ENCODE measurements at regions not wholly inside any gene's neighbourhood (a gene's known extent, or its start where the extent isn't known, plus 50 kb on each side); places are given as distances from the start of the nearest gene placed in this dataset.

DNA sequence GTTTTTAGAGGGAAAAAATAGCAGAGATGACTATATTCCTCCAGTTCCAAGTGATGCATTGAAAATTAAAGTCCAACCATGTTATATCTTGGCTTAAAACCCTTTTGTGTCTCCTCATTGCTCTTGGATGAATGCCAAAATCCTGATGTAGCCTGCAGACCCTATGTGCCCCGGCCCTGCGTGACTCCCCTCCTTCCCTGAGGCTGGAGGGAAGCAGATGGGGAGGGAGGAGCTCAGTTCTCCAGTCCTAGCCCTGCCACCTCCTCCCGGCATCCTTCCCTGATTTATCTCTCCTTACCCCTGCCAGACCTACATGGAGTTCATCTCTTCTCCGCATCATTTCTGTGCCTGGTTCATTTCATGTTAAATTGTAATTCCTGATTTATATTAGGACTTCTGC is 397.4 kb downstream of the PTPRU start:
- TF ChIP-seq, protein P1, sequence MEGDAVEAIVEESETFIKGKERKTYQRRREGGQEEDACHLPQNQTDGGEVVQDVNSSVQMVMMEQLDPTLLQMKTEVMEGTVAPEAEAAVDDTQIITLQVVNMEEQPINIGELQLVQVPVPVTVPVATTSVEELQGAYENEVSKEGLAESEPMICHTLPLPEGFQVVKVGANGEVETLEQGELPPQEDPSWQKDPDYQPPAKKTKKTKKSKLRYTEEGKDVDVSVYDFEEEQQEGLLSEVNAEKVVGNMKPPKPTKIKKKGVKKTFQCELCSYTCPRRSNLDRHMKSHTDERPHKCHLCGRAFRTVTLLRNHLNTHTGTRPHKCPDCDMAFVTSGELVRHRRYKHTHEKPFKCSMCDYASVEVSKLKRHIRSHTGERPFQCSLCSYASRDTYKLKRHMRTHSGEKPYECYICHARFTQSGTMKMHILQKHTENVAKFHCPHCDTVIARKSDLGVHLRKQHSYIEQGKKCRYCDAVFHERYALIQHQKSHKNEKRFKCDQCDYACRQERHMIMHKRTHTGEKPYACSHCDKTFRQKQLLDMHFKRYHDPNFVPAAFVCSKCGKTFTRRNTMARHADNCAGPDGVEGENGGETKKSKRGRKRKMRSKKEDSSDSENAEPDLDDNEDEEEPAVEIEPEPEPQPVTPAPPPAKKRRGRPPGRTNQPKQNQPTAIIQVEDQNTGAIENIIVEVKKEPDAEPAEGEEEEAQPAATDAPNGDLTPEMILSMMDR (IDR thresholded peaks at IDR 0.05), result no peak
- no peak for TF ChIP-seq POLR2A (IDR thresholded peaks at IDR 0.05)
- no peak for TF ChIP-seq POLR2AphosphoS5 (IDR thresholded peaks at IDR 0.05)

Data from upper lobe of left lung (tissue), 4 donors.